ENCODE measurements at regions not wholly inside any gene's neighbourhood (a gene's known extent, or its start where the extent isn't known, plus 50 kb on each side); places are given as distances from the start of the nearest gene placed in this dataset.
A peak's percentile ranks its signal among the peaks of the same experiment; 100 is the strongest.

DNA sequence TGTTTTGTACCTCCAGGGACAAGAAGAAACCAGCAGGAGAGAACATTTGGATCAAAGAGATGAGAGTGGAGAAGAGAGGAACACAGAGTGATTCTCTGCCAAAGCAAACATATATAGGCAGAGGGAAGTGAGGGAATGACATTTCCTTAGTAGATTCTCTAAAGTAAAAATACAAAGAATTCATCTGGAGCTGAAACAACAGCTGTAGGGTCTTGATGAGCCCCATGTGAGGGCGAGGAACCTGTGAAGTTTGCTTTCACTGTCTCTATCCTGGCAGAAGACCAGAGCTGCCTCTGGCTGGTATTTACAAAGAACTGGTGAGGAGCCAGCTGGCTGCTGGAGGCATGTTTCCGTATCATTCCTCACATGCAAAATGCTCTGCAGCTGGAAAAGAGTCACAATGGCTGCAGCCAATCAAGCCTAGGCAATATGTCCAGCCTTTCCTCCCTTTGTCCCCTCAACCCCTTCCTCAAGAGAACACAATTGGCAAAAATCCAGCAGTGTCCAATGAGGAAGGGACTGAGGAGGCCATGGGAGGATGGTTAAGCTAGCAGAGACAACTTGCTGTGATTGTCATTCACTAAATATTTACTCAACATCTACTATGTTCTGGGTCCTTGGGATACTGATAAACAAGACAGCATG lies 122.5 kb downstream of the PHLDA1 start:
- DNase-seq (ENCODE audit: low spot score) = no peak
- no peaks in the 10 kb centered on the region for H3K9me3 ChIP-seq (replicated peaks in 1 of 2; ENCODE audit: control insufficient read depth in 2 of 2, insufficient read depth in 1 of 2, low read depth in 1 of 2, low read length in 2 of 2)
- H3K4me1 ChIP-seq (ENCODE audit: control insufficient read depth in 2 of 2, insufficient read depth in 1 of 2, low read depth in 1 of 2, low read length in 2 of 2) = peaks cover 0 to 15% of the 10 kb centered on the region in 2 donors
- no peak overlapping the region for H2BK12ac ChIP-seq (ENCODE audit: low read length)
- H2BK5ac ChIP-seq (ENCODE audit: low read length) = no peak overlapping the region
- H3K4me3 ChIP-seq (ENCODE audit: low read length in 2 of 2) = no peak overlapping the region
- no peak overlapping the region for H4K91ac ChIP-seq (ENCODE audit: low read depth, low read length, poor library complexity)
- H4K8ac ChIP-seq (ENCODE audit: low read depth, low read length) = no peak overlapping the region
- H3K79me1 ChIP-seq (ENCODE audit: low read depth, low read length) = peaks cover 1% of the 10 kb centered on the region
- no CpG with 5 or more reads among the region's 2 CpGs for WGBS, 2 donors (ENCODE audit: extremely low coverage in 2 of 2, insufficient read length in 2 of 2, insufficient replicate concordance in 1 of 2)
- H3K18ac ChIP-seq (ENCODE audit: low read length) = no peak overlapping the region
- H2AK5ac ChIP-seq (ENCODE audit: low read depth, low read length) = no peak overlapping the region
- H3K23ac ChIP-seq (ENCODE audit: low read depth, low read length, poor library complexity) = no peak overlapping the region
- no peak overlapping the region for H2BK120ac ChIP-seq (ENCODE audit: low read depth, low read length)
- H3K36me3 ChIP-seq (replicated peaks in 1 of 2; ENCODE audit: control insufficient read depth in 2 of 2, insufficient read depth in 2 of 2, low read length in 2 of 2) = no peaks in the 10 kb centered on the region
- H3K4me2 ChIP-seq (ENCODE audit: insufficient read depth, low read length, poor library complexity, severe bottlenecking) = no peak overlapping the region
- H3K27ac ChIP-seq (replicated peaks; ENCODE audit: low read length) = no peak overlapping the region
- H2AFZ ChIP-seq (ENCODE audit: low read length) = peak overlapping the region; percentile 62
- H2BK15ac ChIP-seq (ENCODE audit: low read length) = no peak overlapping the region
- H3K14ac ChIP-seq (ENCODE audit: low read length) = no peak overlapping the region
- no peak overlapping the region for H3K9ac ChIP-seq (ENCODE audit: low read depth, low read length, poor library complexity)
- H3K4ac ChIP-seq (ENCODE audit: low read length) = no peak overlapping the region
- no peaks in the 10 kb centered on the region for H3K27me3 ChIP-seq (ENCODE audit: control insufficient read depth in 3 of 3, insufficient read depth in 3 of 3, low read depth in 1 of 3, low read length in 3 of 3)

GRCh38 chr12:75905922-75906321 lies 125.7 kb downstream of the PHLDA1 start:
- H3K4ac ChIP-seq (ENCODE audit: low read length) = no peak overlapping the region
- H2AFZ ChIP-seq (ENCODE audit: low read length) = no peak overlapping the region
- H2BK5ac ChIP-seq (ENCODE audit: low read length) = no peak overlapping the region
- no peak overlapping the region for H2BK15ac ChIP-seq (ENCODE audit: low read length)
- no peak overlapping the region for H3K23ac ChIP-seq (ENCODE audit: low read depth, low read length, poor library complexity)
- no peak overlapping the region for H3K27ac ChIP-seq (replicated peaks; ENCODE audit: low read length)
- no peak overlapping the region for H3K4me2 ChIP-seq (ENCODE audit: insufficient read depth, low read length, poor library complexity, severe bottlenecking)
- no peaks in the 10 kb centered on the region for H3K27me3 ChIP-seq (ENCODE audit: control insufficient read depth in 3 of 3, insufficient read depth in 3 of 3, low read depth in 1 of 3, low read length in 3 of 3)
- no peak overlapping the region for H3K9ac ChIP-seq (ENCODE audit: low read depth, low read length, poor library complexity)
- no peak overlapping the region for H4K8ac ChIP-seq (ENCODE audit: low read depth, low read length)
- peaks cover 2 to 17% of the 10 kb centered on the region in 2 donors for H3K4me1 ChIP-seq (ENCODE audit: control insufficient read depth in 2 of 2, insufficient read depth in 1 of 2, low read depth in 1 of 2, low read length in 2 of 2)
- no peak overlapping the region for H3K14ac ChIP-seq (ENCODE audit: low read length)
- H2BK12ac ChIP-seq (ENCODE audit: low read length) = no peak overlapping the region
- no CpG with 5 or more reads among the region's 2 CpGs for WGBS, 2 donors (ENCODE audit: extremely low coverage in 2 of 2, insufficient read length in 2 of 2, insufficient replicate concordance in 1 of 2)
- H3K9me3 ChIP-seq (replicated peaks in 1 of 2; ENCODE audit: control insufficient read depth in 2 of 2, insufficient read depth in 1 of 2, low read depth in 1 of 2, low read length in 2 of 2) = no peaks in the 10 kb centered on the region
- no peak overlapping the region for H2BK120ac ChIP-seq (ENCODE audit: low read depth, low read length)
- no peak for DNase-seq (ENCODE audit: low spot score)
- H3K18ac ChIP-seq (ENCODE audit: low read length) = no peak overlapping the region
- H2AK5ac ChIP-seq (ENCODE audit: low read depth, low read length) = no peak overlapping the region
- no peak overlapping the region for H4K91ac ChIP-seq (ENCODE audit: low read depth, low read length, poor library complexity)
- H3K4me3 ChIP-seq (ENCODE audit: low read length in 2 of 2) = no peak overlapping the region
- no peaks in the 10 kb centered on the region for H3K79me1 ChIP-seq (ENCODE audit: low read depth, low read length)
- no peaks in the 10 kb centered on the region for H3K36me3 ChIP-seq (replicated peaks in 1 of 2; ENCODE audit: control insufficient read depth in 2 of 2, insufficient read depth in 2 of 2, low read length in 2 of 2)

- peaks cover 5 to 17% of the 10 kb centered on the region in 2 donors for H3K4me1 ChIP-seq (ENCODE audit: control insufficient read depth in 2 of 2, insufficient read depth in 1 of 2, low read depth in 1 of 2, low read length in 2 of 2)
- H2BK5ac ChIP-seq (ENCODE audit: low read length) = no peak overlapping the region
- no peak overlapping the region for H2BK12ac ChIP-seq (ENCODE audit: low read length)
- no peak overlapping the region for H4K91ac ChIP-seq (ENCODE audit: low read depth, low read length, poor library complexity)
- no peak overlapping the region for H3K9ac ChIP-seq (ENCODE audit: low read depth, low read length, poor library complexity)
- no peak overlapping the region for H3K23ac ChIP-seq (ENCODE audit: low read depth, low read length, poor library complexity)
- no peak overlapping the region for H3K14ac ChIP-seq (ENCODE audit: low read length)
- no peak overlapping the region for H3K4me2 ChIP-seq (ENCODE audit: insufficient read depth, low read length, poor library complexity, severe bottlenecking)
- no peak overlapping the region for H2AFZ ChIP-seq (ENCODE audit: low read length)
- no peaks in the 10 kb centered on the region for H3K79me1 ChIP-seq (ENCODE audit: low read depth, low read length)
- no peaks in the 10 kb centered on the region for H3K36me3 ChIP-seq (replicated peaks in 1 of 2; ENCODE audit: control insufficient read depth in 2 of 2, insufficient read depth in 2 of 2, low read length in 2 of 2)
- H2BK15ac ChIP-seq (ENCODE audit: low read length) = no peak overlapping the region
- H3K4me3 ChIP-seq (ENCODE audit: low read length in 2 of 2) = no peak overlapping the region
- H3K18ac ChIP-seq (ENCODE audit: low read length) = no peak overlapping the region
- H2BK120ac ChIP-seq (ENCODE audit: low read depth, low read length) = no peak overlapping the region
- no peaks in the 10 kb centered on the region for H3K9me3 ChIP-seq (replicated peaks in 1 of 2; ENCODE audit: control insufficient read depth in 2 of 2, insufficient read depth in 1 of 2, low read depth in 1 of 2, low read length in 2 of 2)
- H3K27me3 ChIP-seq (ENCODE audit: control insufficient read depth in 3 of 3, insufficient read depth in 3 of 3, low read depth in 1 of 3, low read length in 3 of 3) = no peaks in the 10 kb centered on the region
- WGBS, 2 donors (ENCODE audit: extremely low coverage in 2 of 2, insufficient read length in 2 of 2, insufficient replicate concordance in 1 of 2) = no CpG with 5 or more reads among the region's 11 CpGs
- no peak overlapping the region for H3K27ac ChIP-seq (replicated peaks; ENCODE audit: low read length)
- no peak overlapping the region for H3K4ac ChIP-seq (ENCODE audit: low read length)
- no peak overlapping the region for H4K8ac ChIP-seq (ENCODE audit: low read depth, low read length)
- no peak overlapping the region for H2AK5ac ChIP-seq (ENCODE audit: low read depth, low read length)
- no peak for DNase-seq (ENCODE audit: low spot score)
Measured at GRCh38 chr12:75900781-75901254, 130.8 kb downstream of the PHLDA1 start.

GRCh38 chr12:75900226-75900625 lies 131.3 kb downstream of the PHLDA1 start:
- H3K4me3 ChIP-seq (ENCODE audit: low read length in 2 of 2) = no peak overlapping the region
- no peak overlapping the region for H3K23ac ChIP-seq (ENCODE audit: low read depth, low read length, poor library complexity)
- H3K4me2 ChIP-seq (ENCODE audit: insufficient read depth, low read length, poor library complexity, severe bottlenecking) = no peak overlapping the region
- no peak overlapping the region for H3K18ac ChIP-seq (ENCODE audit: low read length)
- WGBS, 2 donors (ENCODE audit: extremely low coverage in 2 of 2, insufficient read length in 2 of 2, insufficient replicate concordance in 1 of 2) = no CpG with 5 or more reads among the region's 5 CpGs
- no peak overlapping the region for H2BK5ac ChIP-seq (ENCODE audit: low read length)
- H3K36me3 ChIP-seq (replicated peaks in 1 of 2; ENCODE audit: control insufficient read depth in 2 of 2, insufficient read depth in 2 of 2, low read length in 2 of 2) = no peaks in the 10 kb centered on the region
- H4K91ac ChIP-seq (ENCODE audit: low read depth, low read length, poor library complexity) = no peak overlapping the region
- H2BK120ac ChIP-seq (ENCODE audit: low read depth, low read length) = no peak overlapping the region
- no peak overlapping the region for H2AK5ac ChIP-seq (ENCODE audit: low read depth, low read length)
- no peak overlapping the region for H3K9ac ChIP-seq (ENCODE audit: low read depth, low read length, poor library complexity)
- H3K27ac ChIP-seq (replicated peaks; ENCODE audit: low read length) = no peak overlapping the region
- H3K14ac ChIP-seq (ENCODE audit: low read length) = no peak overlapping the region
- no peaks in the 10 kb centered on the region for H3K27me3 ChIP-seq (ENCODE audit: control insufficient read depth in 3 of 3, insufficient read depth in 3 of 3, low read depth in 1 of 3, low read length in 3 of 3)
- no peaks in the 10 kb centered on the region for H3K79me1 ChIP-seq (ENCODE audit: low read depth, low read length)
- H2AFZ ChIP-seq (ENCODE audit: low read length) = no peak overlapping the region
- H2BK15ac ChIP-seq (ENCODE audit: low read length) = no peak overlapping the region
- no peak overlapping the region for H3K4ac ChIP-seq (ENCODE audit: low read length)
- H3K4me1 ChIP-seq (ENCODE audit: control insufficient read depth in 2 of 2, insufficient read depth in 1 of 2, low read depth in 1 of 2, low read length in 2 of 2) = peaks cover 5 to 17% of the 10 kb centered on the region in 2 donors
- H4K8ac ChIP-seq (ENCODE audit: low read depth, low read length) = no peak overlapping the region
- no peak overlapping the region for H2BK12ac ChIP-seq (ENCODE audit: low read length)
- DNase-seq (ENCODE audit: low spot score) = no peak
- no peaks in the 10 kb centered on the region for H3K9me3 ChIP-seq (replicated peaks in 1 of 2; ENCODE audit: control insufficient read depth in 2 of 2, insufficient read depth in 1 of 2, low read depth in 1 of 2, low read length in 2 of 2)

All from neuronal stem cell (in vitro differentiated cells).